Heart left ventricle (tissue), 16 donors: ENCODE measurements at regions not wholly inside any gene's neighbourhood (a gene's known extent, or its start where the extent isn't known, plus 50 kb on each side); places are given as distances from the start of the nearest gene placed in this dataset.

Experiments used
- ATAC-seq, 4 donors: fragments of 200-7000 bp; cut with Tn5 transposase; one replicate each; pipeline ENCODE4 v1.9.1; 2020 to 2022; ENCODE audit warnings: moderate library complexity in 4 of 4, mild to moderate bottlenecking in 3 of 4, moderate number of reproducible peaks in 1 of 4
- DNase-seq, 5 donors: peaks; one replicate each; pipeline ENCODE4 v3.0.0-alpha.2; 2020
- H3K27ac ChIP-seq, 12 donors: fragments of 200-600 bp; sonication (generic) in 4 of 12; one replicate each; pipeline versions ENCODE4 v1.5.0 to v1.8.0; 2016 to 2022; ENCODE audit warnings: mild to moderate bottlenecking in 2 of 12
- H3K27me3 ChIP-seq, 9 donors: fragments of 200-600 bp; sonication (generic) in 2 of 9; one replicate each; pipeline versions ENCODE4 v1.5.1 to v1.8.0; 2016 to 2022; ENCODE audit warnings: mild to moderate bottlenecking in 3 of 9
- H3K36me3 ChIP-seq, 9 donors: fragments of 200-600 bp; sonication (generic) in 2 of 9; one replicate each; pipeline versions ENCODE4 v1.5.0 to v1.8.0; 2018 to 2022; ENCODE audit warnings: mild to moderate bottlenecking in 2 of 9
- H3K4me1 ChIP-seq, 12 donors: fragments of 200-600 bp; sonication (generic) in 4 of 12; one replicate each; pipeline versions ENCODE4 v1.5.0 to v1.8.0; 2016 to 2022; ENCODE audit warnings: mild to moderate bottlenecking in 3 of 12
- H3K4me3 ChIP-seq, 12 donors: fragments of 200-600 bp; sonication (generic) in 4 of 12; one replicate each; pipeline versions ENCODE4 v1.5.0 to v1.8.0; 2017 to 2022; ENCODE audit warnings: mild to moderate bottlenecking in 9 of 12, moderate library complexity in 4 of 12
- H3K9me3 ChIP-seq, 12 donors: fragments of 200-600 bp; sonication (generic) in 4 of 12; one replicate each; pipeline versions ENCODE4 v1.5.0 to v1.8.0; 2016 to 2022; ENCODE audit warnings: mild to moderate bottlenecking in 1 of 12
- CTCF ChIP-seq, 12 donors: fragments of 200-600 bp; sonication (generic) in 4 of 12; IDR thresholded peaks; one replicate each; pipeline versions ENCODE4 v1.5.0 to v1.8.0; 2018 to 2022; ENCODE audit warnings: antibody characterized with exemption in 12 of 12, mild to moderate bottlenecking in 5 of 12
- POLR2A ChIP-seq, 2 donors: fragments of 450-650 bp; IDR thresholded peaks; one replicate each; pipeline ENCODE4 v1.6.1; 2017; ENCODE audit warnings: antibody characterized with exemption in 2 of 2, mild to moderate bottlenecking in 2 of 2, moderate library complexity in 2 of 2
- WGBS, 4 donors: extraction: QIAGEN DNeasy Blood & Tissue Kit in 2 of 4; methylation state at CpG; one replicate each; pipeline versions ENCODE4 v1.1.5 to v1.1.7; 2013 to 2018; 5-methylcytosine and 5-hydroxymethylcytosine counted together
- intact Hi-C, 10 donors: fragments of 100-400 bp; cut with DNase I; formaldehyde crosslinking; loops; one replicate each; pipeline versions ENCODE4 v1.11.1 to v1.14.2; 2022
- donor health status: ischemic (EF 13 %, LVEDD 7.1; RV severe dilation, severe dysfunction).
- donor health status: healthy with polysubstance abuse.
- donor health status: DM: no; HTN: yes; CAD: no.
- donor health status: DM: no; HTN: no; CAD: no.
- donor health status: ischemic (EF 25% LVEDD 6.9; RV normal size, moderate dysfunction).
- donor health status: ischemic (EF 25% LVEDD 5.7; RV mildly dilated, moderate dysfunction).
- donor health status: healthy.
- donor health status: DM: yes; HTN: yes; CAD: no.
- donor health status: ischemic (EF 35%, LVEDD 5.7; RV mildly dilated, moderate dysfunction).
- donor health status: nonischemic (EF 11% LVEDD 7.7; RV severe dilation, severe dysfunction).
- donor health status: DM: yes; HTN: yes; CAD: no.
- donor health status: PGD.
- donor health status: ischemic (EF 29% LVEDD 5.4; RV normal size, mild dysfunction).
- donor health status: nonischemic (EF 23%, LVEDD 6.1; RV moderate dilation, normal function).

- intact Hi-C loops = no loop called here
- H3K27ac ChIP-seq = no peak overlapping the region
- WGBS, 4 donors = 20 to 36% (median 30%) methylated on average over 1 of the region's 1 CpG
- H3K36me3 ChIP-seq = no peaks in the 10 kb centered on the region
- TF ChIP-seq POLR2A (IDR thresholded peaks at IDR 0.05) (no peak), CTCF (IDR thresholded peaks at IDR 0.05) (no peak)
- H3K9me3 ChIP-seq = no peaks in the 10 kb centered on the region
- no peak for DNase-seq
- ATAC-seq = no peak
- H3K4me1 ChIP-seq = no peaks in the 10 kb centered on the region
- H3K4me3 ChIP-seq = no peak overlapping the region
- H3K27me3 ChIP-seq = no peaks in the 10 kb centered on the region
Measured at GRCh38 chr4:137754652-137755471, 222.6 kb upstream of the PCDH18 start.

GRCh38 chr4:137749466-137749865, 217.2 kb upstream of the PCDH18 start:
- intact Hi-C loops = no loop called here
- H3K27ac ChIP-seq = no peak overlapping the region
- H3K27me3 ChIP-seq = no peaks in the 10 kb centered on the region
- no peak for TF ChIP-seq POLR2A (IDR thresholded peaks at IDR 0.05)
- no peak for TF ChIP-seq CTCF (IDR thresholded peaks at IDR 0.05)
- H3K36me3 ChIP-seq = no peaks in the 10 kb centered on the region
- no peak overlapping the region for H3K4me3 ChIP-seq
- H3K9me3 ChIP-seq = no peaks in the 10 kb centered on the region
- ATAC-seq = no peak
- no peak for DNase-seq
- H3K4me1 ChIP-seq = no peaks in the 10 kb centered on the region

GRCh38 chr4:137748616-137749015, 216.3 kb upstream of the PCDH18 start:
- H3K36me3 ChIP-seq = no peaks in the 10 kb centered on the region
- no peak for DNase-seq
- no peaks in the 10 kb centered on the region for H3K4me1 ChIP-seq
- no peak overlapping the region for H3K27ac ChIP-seq
- TF ChIP-seq POLR2A (IDR thresholded peaks at IDR 0.05) = no peak
- TF ChIP-seq CTCF (IDR thresholded peaks at IDR 0.05) = no peak
- no peaks in the 10 kb centered on the region for H3K9me3 ChIP-seq
- ATAC-seq = no peak
- 47 to 64% (median 58%) methylated on average over 3 of the region's 3 CpGs for WGBS, 4 donors
- no peaks in the 10 kb centered on the region for H3K27me3 ChIP-seq
- intact Hi-C loops = no loop called here
- no peak overlapping the region for H3K4me3 ChIP-seq

- 78 to 84% (median 82%) methylated on average over 1 of the region's 1 CpG for WGBS, 4 donors
- TF ChIP-seq POLR2A (IDR thresholded peaks at IDR 0.05) = no peak
- TF ChIP-seq CTCF (IDR thresholded peaks at IDR 0.05) = no peak
- ATAC-seq = no peak
- Histone ChIP-seq H3K4me3 (no peak overlapping the region), H3K27me3 (no peaks in the 10 kb centered on the region), H3K27ac (no peak overlapping the region), H3K4me1 (no peaks in the 10 kb centered on the region), H3K9me3 (no peaks in the 10 kb centered on the region), H3K36me3 (no peaks in the 10 kb centered on the region)
- intact Hi-C loops = no loop called here
- no peak for DNase-seq
Measured at GRCh38 chr4:137740141-137740540, 207.8 kb upstream of the PCDH18 start.
